ENCODE measurements at regions not wholly inside any gene's neighbourhood (a gene's known extent, or its start where the extent isn't known, plus 50 kb on each side); places are given as distances from the start of the nearest gene placed in this dataset.
A peak's percentile ranks its signal among the peaks of the same experiment; 100 is the strongest.

GRCh38 chr1:227396539-227397353, 78.5 kb upstream of the CDC42BPA start:
- DNase-seq (ENCODE audit: low read depth): no peak
- no peak for TF ChIP-seq CTCF (conservative IDR thresholded peaks at IDR 0.05; ENCODE audit: low read length)
- H3K4me3 ChIP-seq (ENCODE audit: low read length): no peak overlapping the region

- H3K4me3 ChIP-seq (ENCODE audit: low read length): no peak overlapping the region
- peak; percentile 27 for DNase-seq (ENCODE audit: low read depth)
- no peak for TF ChIP-seq CTCF (conservative IDR thresholded peaks at IDR 0.05; ENCODE audit: low read length)
Measured at GRCh38 chr1:227395426-227396028, 77.2 kb upstream of the CDC42BPA start.

- no peak for DNase-seq (ENCODE audit: low read depth)
- no peak overlapping the region for H3K4me3 ChIP-seq (ENCODE audit: low read length)
- no peak for TF ChIP-seq CTCF (conservative IDR thresholded peaks at IDR 0.05; ENCODE audit: low read length)
Measured at GRCh38 chr1:227392984-227393764, 74.9 kb upstream of the CDC42BPA start.

GRCh38 chr1:227391879-227392278, 73.6 kb upstream of the CDC42BPA start:
- H3K4me3 ChIP-seq (ENCODE audit: low read length): no peak overlapping the region
- DNase-seq (ENCODE audit: low read depth): no peak
- TF ChIP-seq CTCF (conservative IDR thresholded peaks at IDR 0.05; ENCODE audit: low read length): no peak

GRCh38 chr1:227391211-227391610, 72.9 kb upstream of the CDC42BPA start:
- no peak for DNase-seq (ENCODE audit: low read depth)
- TF ChIP-seq CTCF (conservative IDR thresholded peaks at IDR 0.05; ENCODE audit: low read length): no peak
- H3K4me3 ChIP-seq (ENCODE audit: low read length): no peak overlapping the region

- peak; percentile 38 for DNase-seq (ENCODE audit: low read depth)
- TF ChIP-seq CTCF (conservative IDR thresholded peaks at IDR 0.05; ENCODE audit: low read length): no peak
- no peak overlapping the region for H3K4me3 ChIP-seq (ENCODE audit: low read length)
Measured at GRCh38 chr1:227390525-227390924, 72.2 kb upstream of the CDC42BPA start.

Data from AG10803 (cell line).